ENCODE measurements at regions not wholly inside any gene's neighbourhood (a gene's known extent, or its start where the extent isn't known, plus 50 kb on each side); places are given as distances from the start of the nearest gene placed in this dataset.

GRCh38 chr6:74997646-74998045 is 208.2 kb downstream of the COL12A1 start:
- Histone ChIP-seq H3K36me3 (ENCODE audit: control insufficient read depth, insufficient read depth, low read length) (no peaks in the 10 kb centered on the region), H3K9me3 (ENCODE audit: control insufficient read depth, insufficient read depth, low read length) (no peaks in the 10 kb centered on the region), H3K4me1 (ENCODE audit: control insufficient read depth, insufficient read depth, low read length) (no peaks in the 10 kb centered on the region), H3K4me3 (ENCODE audit: low read length) (no peak overlapping the region), H3K27ac (ENCODE audit: low read length) (no peak overlapping the region), H3K27me3 (ENCODE audit: control insufficient read depth, insufficient read depth, low read length) (no peaks in the 10 kb centered on the region)
- intact Hi-C loops (cut with micrococcal nuclease): no loop called here
- 71% methylated on average over 1 of the region's 1 CpG for WGBS (ENCODE audit: insufficient coverage)
- no peaks in the 10 kb centered on the region for H3K4me1 Mint-ChIP-seq
- peaks cover 20 to 24% of the 10 kb centered on the region in 2 donors for H3K9me3 Mint-ChIP-seq
- no peak for TF ChIP-seq CTCF (IDR thresholded peaks at IDR 0.05)
- no peak for ATAC-seq
- peaks cover 10% of the 10 kb centered on the region for H3K36me3 Mint-ChIP-seq
- no peak for DNase-seq
- no peak overlapping the region for H3K27ac Mint-ChIP-seq
- H3K27me3 Mint-ChIP-seq (ENCODE audit: low read depth in 2 of 2): no peaks in the 10 kb centered on the region
- H3K4me3 Mint-ChIP-seq: no peak overlapping the region

- Histone ChIP-seq H3K4me1 (ENCODE audit: control insufficient read depth, insufficient read depth, low read length) (no peaks in the 10 kb centered on the region), H3K4me3 (ENCODE audit: low read length) (no peak overlapping the region), H3K27ac (ENCODE audit: low read length) (no peak overlapping the region), H3K27me3 (ENCODE audit: control insufficient read depth, insufficient read depth, low read length) (no peaks in the 10 kb centered on the region), H3K36me3 (ENCODE audit: control insufficient read depth, insufficient read depth, low read length) (no peaks in the 10 kb centered on the region), H3K9me3 (ENCODE audit: control insufficient read depth, insufficient read depth, low read length) (peaks cover 1% of the 10 kb centered on the region)
- WGBS (ENCODE audit: insufficient coverage): no CpG with 5 or more reads among the region's 1 CpG
- H3K4me1 Mint-ChIP-seq: no peaks in the 10 kb centered on the region
- no peak overlapping the region for H3K27ac Mint-ChIP-seq
- H3K4me3 Mint-ChIP-seq: no peak overlapping the region
- peaks cover 10% of the 10 kb centered on the region for H3K36me3 Mint-ChIP-seq
- no peaks in the 10 kb centered on the region for H3K27me3 Mint-ChIP-seq (ENCODE audit: low read depth in 2 of 2)
- intact Hi-C loops (cut with micrococcal nuclease): no loop called here
- peaks cover 18 to 21% of the 10 kb centered on the region in 2 donors for H3K9me3 Mint-ChIP-seq
- TF ChIP-seq CTCF (IDR thresholded peaks at IDR 0.05): no peak
- ATAC-seq: no peak
- DNase-seq: no peak
Observed at GRCh38 chr6:74993136-74993535, 212.7 kb downstream of the COL12A1 start.

GRCh38 chr6:74991573-74992332 is 214.1 kb downstream of the COL12A1 start:
- TF ChIP-seq CTCF (IDR thresholded peaks at IDR 0.05): no peak
- intact Hi-C loops (cut with micrococcal nuclease): no loop called here
- ATAC-seq: no peak
- Histone ChIP-seq H3K9me3 (ENCODE audit: control insufficient read depth, insufficient read depth, low read length) (peaks cover 11% of the 10 kb centered on the region), H3K4me3 (ENCODE audit: low read length) (no peak overlapping the region), H3K27ac (ENCODE audit: low read length) (no peak overlapping the region), H3K4me1 (ENCODE audit: control insufficient read depth, insufficient read depth, low read length) (no peaks in the 10 kb centered on the region), H3K36me3 (ENCODE audit: control insufficient read depth, insufficient read depth, low read length) (no peaks in the 10 kb centered on the region), H3K27me3 (ENCODE audit: control insufficient read depth, insufficient read depth, low read length) (no peaks in the 10 kb centered on the region)
- H3K27me3 Mint-ChIP-seq (ENCODE audit: low read depth in 2 of 2): no peaks in the 10 kb centered on the region
- H3K4me3 Mint-ChIP-seq: no peak overlapping the region
- WGBS (ENCODE audit: insufficient coverage): 82% methylated on average over 3 of the region's 3 CpGs
- H3K9me3 Mint-ChIP-seq: peaks cover 14 to 16% of the 10 kb centered on the region in 2 donors
- H3K36me3 Mint-ChIP-seq: peaks cover 8% of the 10 kb centered on the region
- H3K4me1 Mint-ChIP-seq: no peaks in the 10 kb centered on the region
- H3K27ac Mint-ChIP-seq: no peak overlapping the region
- no peak for DNase-seq
